ENCODE measurements at regions not wholly inside any gene's neighbourhood (a gene's known extent, or its start where the extent isn't known, plus 50 kb on each side); places are given as distances from the start of the nearest gene placed in this dataset.
A peak's percentile ranks its signal among the peaks of the same experiment; 100 is the strongest.
"Not testable (repeated sequence)": the region's sequence is repeated elsewhere in the genome, so short reads cannot be mapped to it uniquely, and the experiment has no call there.

- no peak for DNase-seq (ENCODE audit: low read depth in 2 of 2)
Observed at GRCh38 chr14:83290447-83290846, 1756.8 kb upstream of the SEL1L start.

DNA sequence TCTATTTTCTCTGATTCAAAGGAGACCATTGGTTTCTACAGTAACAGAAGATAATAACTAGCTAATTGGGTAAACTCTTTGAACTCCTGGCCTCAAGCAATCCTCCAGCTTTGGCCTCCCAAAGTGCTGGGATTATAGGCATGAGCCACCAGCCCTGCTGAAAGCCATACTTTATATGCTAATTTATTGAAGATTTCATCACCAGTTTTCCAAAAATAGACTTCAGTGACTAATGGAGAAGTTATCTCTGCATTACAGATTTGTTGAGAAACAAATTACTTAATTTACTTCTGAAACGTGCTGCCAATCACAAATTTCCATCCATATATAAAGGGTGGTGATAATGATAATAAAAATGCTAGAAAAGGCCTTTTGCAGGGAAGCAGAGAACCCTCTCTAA lies 1758.1 kb upstream of the SEL1L start:
- peak in 1 of 2 experiments; percentile 28 for DNase-seq (ENCODE audit: low read depth in 2 of 2)

DNA sequence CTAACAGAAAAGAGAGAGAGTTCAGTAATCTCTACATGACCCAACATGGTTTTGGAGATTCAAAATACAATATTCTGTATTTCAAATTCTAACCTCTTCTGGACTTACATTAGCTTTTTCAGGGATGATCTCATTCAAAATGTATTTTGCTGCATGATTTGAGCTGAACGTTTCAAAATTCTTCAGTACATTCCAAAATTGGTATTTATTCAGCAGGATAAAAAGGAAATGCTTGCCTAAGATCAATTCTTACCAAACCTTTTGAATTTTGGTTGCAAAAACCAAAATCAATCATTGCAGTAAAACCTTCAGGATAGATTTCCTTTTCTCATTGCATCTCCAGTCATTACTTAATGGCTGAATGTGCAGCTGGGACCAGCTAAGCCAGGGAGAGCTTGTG lies 1761.3 kb upstream of the SEL1L start:
- peak; percentile 55 to 66 for DNase-seq (ENCODE audit: low read depth in 2 of 2)

GRCh38 chr14:83297361-83297760 lies 1763.7 kb upstream of the SEL1L start:
- DNase-seq (ENCODE audit: low read depth in 2 of 2) = no peak

DNA sequence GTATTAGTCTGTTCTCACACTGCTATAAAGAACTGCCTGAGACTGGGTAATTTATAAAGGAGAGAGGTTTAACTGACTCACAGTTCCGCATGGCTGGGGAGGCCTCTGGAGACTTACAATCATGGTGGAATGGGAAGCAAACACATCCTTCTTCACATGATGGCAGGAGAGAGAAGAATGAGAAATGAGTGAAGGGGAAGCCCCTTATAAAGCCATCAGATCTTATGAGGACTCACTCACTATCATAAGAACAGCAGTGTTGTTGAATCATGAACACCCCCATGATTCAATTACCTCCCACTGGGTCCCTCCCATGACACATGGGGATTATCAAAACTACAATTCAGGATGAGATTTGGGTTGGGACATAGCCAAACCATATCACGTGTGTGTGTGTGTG lies 1764.4 kb upstream of the SEL1L start:
- not testable (repeated sequence) for DNase-seq (ENCODE audit: low read depth in 2 of 2)

- peak; percentile 19 to 26 for DNase-seq (ENCODE audit: low read depth in 2 of 2)
Observed at GRCh38 chr14:83300476-83301064, 1766.9 kb upstream of the SEL1L start.

DNA sequence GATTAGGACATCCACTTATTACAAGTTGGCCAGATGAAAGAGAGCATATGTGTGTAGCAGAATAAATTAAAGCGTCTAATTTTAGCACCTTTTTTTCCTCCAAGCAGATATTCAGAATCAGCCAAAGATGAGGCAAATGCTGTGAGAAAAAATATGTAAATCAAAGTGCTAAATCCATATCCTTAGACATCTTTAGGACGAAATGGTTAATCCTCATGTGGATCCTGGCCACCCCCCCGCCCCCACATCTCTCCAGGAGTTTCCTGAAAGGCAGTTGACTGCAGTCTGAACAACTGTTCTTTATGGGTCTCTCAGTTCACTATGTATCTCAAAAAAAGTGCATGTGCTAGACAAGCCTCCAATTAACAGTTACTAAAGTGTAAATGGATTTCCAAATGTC lies 1768.1 kb upstream of the SEL1L start:
- DNase-seq (ENCODE audit: low read depth in 2 of 2) = no peak

DNA sequence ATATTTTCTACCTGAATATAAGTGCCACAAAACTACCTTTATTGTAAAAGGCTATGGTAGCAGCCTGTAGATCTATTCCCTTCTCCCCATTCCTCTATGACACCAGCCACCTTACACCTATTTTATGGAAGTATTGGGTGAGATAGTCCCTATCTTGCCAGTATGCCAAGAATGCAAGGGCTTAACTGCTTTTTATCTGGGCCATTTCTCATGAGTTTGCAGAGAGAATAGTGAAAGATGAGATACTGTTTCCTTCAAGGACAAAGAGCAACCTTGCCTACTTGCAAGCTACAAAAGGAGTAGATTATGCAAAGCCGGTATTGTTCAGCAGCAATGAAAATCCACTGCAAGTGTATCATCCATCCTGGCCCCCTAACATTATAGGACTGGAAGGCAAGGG lies 1775.6 kb upstream of the SEL1L start:
- no peak for DNase-seq (ENCODE audit: low read depth in 2 of 2)

GRCh38 chr14:83309833-83310232 lies 1776.2 kb upstream of the SEL1L start:
- DNase-seq (ENCODE audit: low read depth in 2 of 2) = no peak

DNA sequence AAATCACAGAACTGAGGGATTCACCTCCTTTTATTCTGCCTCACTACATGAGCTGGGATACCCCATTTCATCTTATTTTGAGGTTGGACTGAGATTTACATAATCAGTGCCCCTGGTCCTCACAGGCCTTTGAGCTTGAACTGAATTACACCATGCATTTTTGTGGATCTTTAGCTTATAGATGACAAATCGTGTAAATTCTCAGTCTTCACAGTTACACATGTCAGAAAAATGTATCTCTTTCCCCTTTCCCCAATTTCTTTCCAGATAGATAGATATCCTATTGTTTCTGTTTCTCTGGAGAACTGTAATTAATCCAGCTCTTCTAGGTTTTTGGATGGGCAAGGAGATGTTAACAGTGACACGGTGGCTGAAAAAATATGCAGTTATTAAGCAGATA lies 1778.9 kb upstream of the SEL1L start:
- peak; percentile 12 to 23 for DNase-seq (ENCODE audit: low read depth in 2 of 2)

- DNase-seq (ENCODE audit: low read depth in 2 of 2) = no peak
Observed at GRCh38 chr14:83314764-83315163, 1781.1 kb upstream of the SEL1L start.

GRCh38 chr14:83316356-83316755 lies 1782.7 kb upstream of the SEL1L start:
- DNase-seq (ENCODE audit: low read depth in 2 of 2) = no peak

- no peak for DNase-seq (ENCODE audit: low read depth in 2 of 2)
Observed at GRCh38 chr14:83320837-83321236, 1787.2 kb upstream of the SEL1L start.

DNA sequence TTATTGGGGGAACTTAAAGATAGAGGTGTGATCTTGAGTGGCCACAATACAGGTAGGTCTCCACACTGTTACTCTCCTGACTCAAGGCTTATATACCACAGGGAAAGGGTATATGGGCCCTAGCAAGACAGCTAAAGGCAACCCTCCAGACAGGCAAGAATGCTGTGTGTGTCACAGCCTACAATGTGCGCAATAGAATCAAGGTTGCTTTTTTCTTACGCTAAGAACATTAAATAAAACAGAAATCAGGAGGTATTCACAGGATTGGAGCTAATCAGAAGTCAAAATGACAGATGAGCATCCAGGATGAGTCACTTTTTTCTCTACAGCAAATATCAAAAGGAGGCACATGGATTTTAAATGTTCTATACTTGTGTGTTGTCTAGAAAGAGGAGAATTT lies 1797.9 kb upstream of the SEL1L start:
- no peak for DNase-seq (ENCODE audit: low read depth in 2 of 2)

- peak; percentile 11 to 21 for DNase-seq (ENCODE audit: low read depth in 2 of 2)
Observed at GRCh38 chr14:83342590-83342989, 1808.9 kb upstream of the SEL1L start.

- DNase-seq (ENCODE audit: low read depth in 2 of 2) = peak; percentile 23 to 45
Observed at GRCh38 chr14:83347874-83348273, 1814.2 kb upstream of the SEL1L start.

GRCh38 chr14:83355609-83356008 lies 1822.0 kb upstream of the SEL1L start:
- no peak for DNase-seq (ENCODE audit: low read depth in 2 of 2)

DNA sequence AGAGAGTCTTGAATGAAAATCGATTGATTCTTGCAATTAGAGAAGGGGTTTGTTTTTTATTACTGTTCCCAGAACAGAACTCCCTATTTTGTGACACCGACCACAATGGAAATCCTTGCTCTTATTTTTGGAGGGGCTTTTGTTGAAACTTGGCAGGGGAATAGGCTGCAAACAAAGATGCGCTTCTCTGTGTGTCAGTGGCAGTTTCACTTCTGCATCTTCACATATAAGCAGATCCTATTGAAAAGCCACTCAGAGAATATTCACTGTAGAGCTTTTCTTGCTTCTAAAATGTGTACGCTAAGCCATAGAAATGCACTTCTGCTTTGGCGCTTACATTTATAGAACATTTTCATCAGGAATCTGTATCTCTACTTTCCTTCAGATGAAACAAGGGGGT lies 1822.4 kb upstream of the SEL1L start:
- no peak for DNase-seq (ENCODE audit: low read depth in 2 of 2)

DNA sequence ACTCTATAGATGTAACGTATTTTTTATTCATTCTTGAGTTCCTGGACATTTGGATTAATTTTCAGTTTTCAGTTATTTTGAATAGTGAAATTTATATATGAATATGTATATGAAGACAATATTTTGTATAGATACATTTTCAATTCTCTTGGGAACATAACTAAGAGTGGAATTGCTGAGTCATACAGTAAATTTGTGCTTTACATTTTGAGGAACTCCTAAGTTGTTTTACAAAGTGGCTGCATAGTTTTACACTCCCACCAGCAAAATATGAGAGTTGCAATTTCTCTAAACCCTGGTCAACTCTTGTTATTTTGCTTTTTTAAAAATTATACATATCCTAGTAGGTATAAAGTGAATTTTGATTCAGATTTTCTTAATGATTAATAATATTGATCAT lies 1838.6 kb upstream of the SEL1L start:
- no peak for DNase-seq (ENCODE audit: low read depth in 2 of 2)

DNA sequence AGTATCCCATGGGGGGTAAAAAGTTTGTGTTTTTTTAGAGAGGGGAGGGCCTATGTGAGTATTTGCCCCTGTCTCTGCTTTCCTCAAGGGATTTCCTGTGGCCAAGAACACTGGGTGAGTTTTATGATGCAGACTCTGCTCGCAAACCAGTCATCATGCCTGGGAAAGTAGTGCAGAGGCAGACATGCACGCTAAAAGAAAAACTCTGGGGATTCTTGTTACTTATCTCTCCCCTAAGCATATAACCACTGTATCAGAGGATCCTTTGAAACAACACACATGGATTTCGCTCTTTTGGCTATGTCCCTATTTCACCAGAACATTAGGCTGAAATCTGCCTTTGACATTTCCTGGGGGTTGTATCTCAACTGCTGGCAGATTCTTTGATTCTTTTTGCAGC lies 1845.8 kb upstream of the SEL1L start:
- DNase-seq (ENCODE audit: low read depth in 2 of 2) = no peak

DNA sequence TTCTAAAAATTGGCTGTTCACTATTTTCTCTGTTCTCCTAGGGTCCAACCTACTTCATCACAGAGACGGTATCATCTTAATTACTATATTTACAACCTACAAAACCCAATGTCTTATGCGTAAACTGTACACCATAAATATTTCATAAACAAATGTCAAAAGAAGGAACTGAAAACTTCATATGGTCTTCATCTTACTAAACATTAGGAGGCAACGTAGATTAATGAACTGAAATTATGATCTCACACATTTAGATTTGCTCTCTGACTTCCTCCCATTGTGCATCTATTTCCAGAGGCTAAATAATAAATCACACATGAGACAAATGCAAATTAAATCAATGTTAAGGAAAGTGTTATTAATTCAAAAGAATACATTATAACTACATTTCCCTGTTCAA lies 1850.6 kb upstream of the SEL1L start:
- no peak for DNase-seq (ENCODE audit: low read depth in 2 of 2)

GRCh38 chr14:83395321-83395720 lies 1861.7 kb upstream of the SEL1L start:
- DNase-seq (ENCODE audit: low read depth in 2 of 2) = no peak

- DNase-seq (ENCODE audit: low read depth in 2 of 2) = no peak
Observed at GRCh38 chr14:83416476-83416875, 1882.8 kb upstream of the SEL1L start.

DNA sequence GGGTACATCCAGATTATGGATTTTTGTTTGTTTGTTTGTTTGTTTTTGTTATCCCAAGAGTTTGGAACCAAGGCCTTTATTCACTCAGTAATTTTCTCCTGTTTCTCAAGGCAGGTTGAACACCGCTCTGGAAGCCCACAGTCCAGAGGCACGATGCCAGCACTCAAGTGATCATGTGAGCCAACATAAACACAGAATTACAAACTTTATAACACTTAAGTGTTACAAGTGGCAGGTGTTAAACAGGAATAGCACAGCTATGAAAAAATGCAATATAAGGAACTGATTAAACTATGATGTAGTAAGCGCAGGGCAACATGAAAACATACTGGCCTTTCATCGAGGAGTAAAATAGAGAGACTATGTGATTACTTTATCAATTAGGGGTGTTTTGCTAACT lies 1885.8 kb upstream of the SEL1L start:
- no peak for DNase-seq (ENCODE audit: low read depth in 2 of 2)

All from fibroblast of skin of left biceps (primary cell).